Liver (tissue), 8 donors: ENCODE measurements at regions not wholly inside any gene's neighbourhood (a gene's known extent, or its start where the extent isn't known, plus 50 kb on each side); places are given as distances from the start of the nearest gene placed in this dataset.

Experiments used
- DNase-seq: peaks from one replicate; pipeline ENCODE4 v3.0.0-alpha.2; 2017; ENCODE audit warnings: low spot score
- H3K27ac ChIP-seq, 2 donors: one replicate each; pipeline ENCODE4 v1.7.0; 2013; ENCODE audit warnings: inconsistent platforms in 2 of 2, low read length in 2 of 2, control low read depth in 1 of 2, low read depth in 1 of 2, mild to moderate bottlenecking in 1 of 2
- H3K27me3 ChIP-seq, 4 donors: one replicate each; pipeline versions ENCODE4 v1.6.1 to v1.7.0; 2013; ENCODE audit warnings: low read length in 3 of 4, inconsistent platforms in 1 of 4, mild to moderate bottlenecking in 1 of 4, moderate library complexity in 1 of 4; ENCODE audit not compliant: control insufficient read depth in 4 of 4, insufficient read depth in 4 of 4
- H3K36me3 ChIP-seq, 4 donors: one replicate each; pipeline versions ENCODE4 v1.6.1 to v1.7.0; 2013; ENCODE audit warnings: low read length in 3 of 4, mild to moderate bottlenecking in 3 of 4, low read depth in 1 of 4, moderate library complexity in 1 of 4; ENCODE audit not compliant: control insufficient read depth in 4 of 4, insufficient read depth in 3 of 4
- H3K4me1 ChIP-seq, 4 donors: one replicate each; pipeline versions ENCODE4 v1.6.1 to v1.7.0; 2013; ENCODE audit warnings: low read length in 3 of 4, mild to moderate bottlenecking in 3 of 4, moderate library complexity in 1 of 4; ENCODE audit not compliant: control insufficient read depth in 4 of 4, insufficient read depth in 4 of 4
- H3K4me3 ChIP-seq, 3 donors: one replicate each; pipeline versions ENCODE4 v1.6.1 to v1.7.0; 2013; ENCODE audit warnings: low read length in 3 of 3, control low read depth in 1 of 3, low read depth in 1 of 3, mild to moderate bottlenecking in 1 of 3
- H3K9ac ChIP-seq, 2 donors: one replicate each; pipeline ENCODE4 v1.7.0; 2013; ENCODE audit warnings: low read length in 2 of 2, mild to moderate bottlenecking in 2 of 2, moderate library complexity in 2 of 2, control low read depth in 1 of 2, low read depth in 1 of 2
- H3K9me3 ChIP-seq, 4 donors: one replicate each; pipeline versions ENCODE4 v1.6.1 to v1.7.0; 2013; ENCODE audit warnings: low read length in 3 of 4; ENCODE audit not compliant: control insufficient read depth in 4 of 4
- ATF3 ChIP-seq: IDR thresholded peaks from 2 replicates; pipeline ENCODE4 v1.6.1; 2016; ENCODE audit warnings: antibody characterized with exemption
- CTCF ChIP-seq: fragments of 150-350 bp; IDR thresholded peaks from 2 replicates; pipeline ENCODE4 v1.5.1; 2017; ENCODE audit warnings: improper control_type of control experiment, low read depth, low read length; ENCODE audit not compliant: missing input control
- EGR1 ChIP-seq, 2 donors: IDR thresholded peaks; 2 replicates each; pipeline ENCODE4 v1.6.1; 2016 to 2018; ENCODE audit warnings: antibody characterized with exemption in 2 of 2, low read depth in 2 of 2
- FOXA1 ChIP-seq: IDR thresholded peaks from 2 replicates; pipeline ENCODE4 v1.6.1; 2016; ENCODE audit warnings: antibody characterized with exemption
- FOXA2 ChIP-seq: IDR thresholded peaks from 2 replicates; pipeline ENCODE4 v1.6.1; 2016; ENCODE audit warnings: antibody characterized with exemption
- GABPA ChIP-seq, 2 donors: IDR thresholded peaks in 1 of 2; conservative IDR thresholded peaks in 1 of 2; 2 replicates each; pipeline ENCODE4 v1.6.1; 2016; ENCODE audit warnings: antibody characterized with exemption in 2 of 2, mild to moderate bottlenecking in 1 of 2, moderate library complexity in 1 of 2
- HNF4A ChIP-seq, 2 donors: conservative IDR thresholded peaks; 2 replicates each; pipeline ENCODE4 v1.6.1; 2016; ENCODE audit warnings: antibody characterized with exemption in 2 of 2, mild to moderate bottlenecking in 2 of 2
- HNF4G ChIP-seq: IDR thresholded peaks from 2 replicates; pipeline ENCODE4 v1.6.1; 2016; ENCODE audit warnings: antibody characterized with exemption
- JUND ChIP-seq, 2 donors: IDR thresholded peaks; 2 replicates each; pipeline ENCODE4 v1.6.1; 2016; ENCODE audit warnings: antibody characterized with exemption in 2 of 2
- MAX ChIP-seq: IDR thresholded peaks from 2 replicates; pipeline ENCODE4 v1.6.1; 2016; ENCODE audit warnings: antibody characterized with exemption
- NR2F2 ChIP-seq: IDR thresholded peaks from 2 replicates; pipeline ENCODE4 v1.6.1; 2016; ENCODE audit warnings: antibody characterized with exemption
- RAD21 ChIP-seq, 2 donors: IDR thresholded peaks; 2 replicates each; pipeline ENCODE4 v1.6.1; 2016; ENCODE audit warnings: antibody characterized with exemption in 2 of 2, mild to moderate bottlenecking in 2 of 2
- REST ChIP-seq: IDR thresholded peaks from 2 replicates; pipeline ENCODE4 v1.6.1; 2016; ENCODE audit warnings: antibody characterized with exemption, mild to moderate bottlenecking
- RXRA ChIP-seq, 2 donors: IDR thresholded peaks; 2 replicates each; pipeline ENCODE4 v1.6.1; 2017 to 2018; ENCODE audit warnings: antibody characterized with exemption in 2 of 2, mild to moderate bottlenecking in 1 of 2
- SP1 ChIP-seq: IDR thresholded peaks from 2 replicates; pipeline ENCODE4 v1.6.1; 2018; ENCODE audit warnings: antibody characterized with exemption, mild to moderate bottlenecking
- TAF1 ChIP-seq: conservative IDR thresholded peaks from 2 replicates; pipeline ENCODE4 v1.6.1; 2016; ENCODE audit warnings: antibody characterized with exemption, mild to moderate bottlenecking
- YY1 ChIP-seq: IDR thresholded peaks from 2 replicates; pipeline ENCODE4 v1.6.1; 2016; ENCODE audit warnings: antibody characterized with exemption, mild to moderate bottlenecking
- ZBTB33 ChIP-seq: IDR thresholded peaks from 2 replicates; pipeline ENCODE4 v1.6.1; 2016; ENCODE audit warnings: antibody characterized with exemption
- WGBS: extraction: QIAGEN DNeasy Blood & Tissue Kit; methylation state at CpG from one replicate; pipeline ENCODE4 v1.1.7; 2013; 5-methylcytosine and 5-hydroxymethylcytosine counted together
- donor health status: healthy.
- donor health status: healthy.
- donor health status: healthy.
- donor health status: healthy.
- donor health status: healthy.

- DNase-seq: no peak
- H3K36me3 ChIP-seq: no peaks in the 10 kb centered on the region
- WGBS: 93% methylated on average over 2 of the region's 2 CpGs
- H3K4me3 ChIP-seq: no peak overlapping the region
- no peaks in the 10 kb centered on the region for H3K9me3 ChIP-seq
- H3K4me1 ChIP-seq: no peaks in the 10 kb centered on the region
- no peak overlapping the region for H3K9ac ChIP-seq
- TF ChIP-seq RXRA (IDR thresholded peaks at IDR 0.05): no peak
- no peak for TF ChIP-seq HNF4A (conservative IDR thresholded peaks at IDR 0.05)
- TF ChIP-seq ZBTB33: no peak
- TF ChIP-seq TAF1: no peak
- no peak for TF ChIP-seq REST
- no peak for TF ChIP-seq CTCF
- no peak for TF ChIP-seq FOXA2
- no peak for TF ChIP-seq YY1
- no peak for TF ChIP-seq EGR1 (IDR thresholded peaks at IDR 0.05; ENCODE audit: low read depth in 2 of 2)
- no peak for TF ChIP-seq FOXA1
- TF ChIP-seq HNF4G: no peak
- TF ChIP-seq RAD21 (IDR thresholded peaks at IDR 0.05): no peak
- no peak for TF ChIP-seq MAX
- no peak overlapping the region for H3K27ac ChIP-seq
- H3K27me3 ChIP-seq: no peaks in the 10 kb centered on the region
Measured at GRCh38 chr10:53115660-53116059, 343.1 kb upstream of the MBL2 start.

GRCh38 chr10:53111529-53111928, 338.9 kb upstream of the MBL2 start:
- 65% methylated on average over 5 of the region's 5 CpGs for WGBS
- no peak overlapping the region for H3K4me3 ChIP-seq
- H3K9me3 ChIP-seq: no peaks in the 10 kb centered on the region
- H3K27me3 ChIP-seq: no peaks in the 10 kb centered on the region
- no peak overlapping the region for H3K27ac ChIP-seq
- no peak for DNase-seq
- no peaks in the 10 kb centered on the region for H3K4me1 ChIP-seq
- no peaks in the 10 kb centered on the region for H3K36me3 ChIP-seq
- no peak overlapping the region for H3K9ac ChIP-seq
- TF ChIP-seq ATF3 (no peak), GABPA (IDR thresholded peaks at IDR 0.05 in 1 of 2, conservative IDR thresholded peaks at IDR 0.05 in 1 of 2) (no peak), ZBTB33 (no peak), RAD21 (IDR thresholded peaks at IDR 0.05) (no peak), SP1 (no peak), JUND (IDR thresholded peaks at IDR 0.05) (no peak), NR2F2 (no peak), CTCF (no peak), TAF1 (no peak), YY1 (no peak)
